ENCODE measurements at regions not wholly inside any gene's neighbourhood (a gene's known extent, or its start where the extent isn't known, plus 50 kb on each side); places are given as distances from the start of the nearest gene placed in this dataset.

- 0% methylated on average over 1 of the region's 1 CpG for WGBS (ENCODE audit: low lambda C conversion rate)
- CTCF ChIA-PET (ENCODE audit: low intra/inter-chr PET ratio, low total read pairs), result no interaction called here
- Histone ChIP-seq H4K20me1 (ENCODE audit: insufficient read depth, low read length) (no peaks in the 10 kb centered on the region), H3K9me3 (ENCODE audit: low read length) (no peaks in the 10 kb centered on the region; the same call in 1 of the 2 replicates), H2AFZ (ENCODE audit: low read length) (no peak overlapping the region), H3K4me3 (replicated peaks in 1 of 3; ENCODE audit: insufficient read depth in 1 of 3, low read depth in 2 of 3, low read length in 3 of 3) (no peak overlapping the region), H3K27me3 (ENCODE audit: control insufficient read depth in 1 of 2, insufficient read depth in 2 of 2, low read length in 2 of 2) (no peaks in the 10 kb centered on the region), H3K9ac (ENCODE audit: insufficient read depth, low read depth, low read length) (no peak overlapping the region), H3K4me2 (ENCODE audit: low read depth, low read length) (no peak overlapping the region), H3K36me3 (replicated peaks in 1 of 2; ENCODE audit: control insufficient read depth in 1 of 2, insufficient read depth in 2 of 2, low read length in 2 of 2) (no peaks in the 10 kb centered on the region), H3K4me1 (ENCODE audit: insufficient read depth, low read length) (no peaks in the 10 kb centered on the region), H3K79me2 (ENCODE audit: insufficient read depth, low read length) (no peaks in the 10 kb centered on the region), H3K27ac (ENCODE audit: extremely low read length, insufficient read depth, low read length) (no peak overlapping the region)
- in situ Hi-C loops (cut with HindIII; ENCODE audit: extremely low pct_ligation_motif_present, low pct_unique_long_range_greater_than_20kb) (no loop called here), intact Hi-C loops (cut with micrococcal nuclease; ENCODE audit: unreplicated experiment) (loop anchor here (5.0 kb wide), 1 partner anchor 1043 kb away; no protein-coding TSS in a partner anchor)
- DNase-seq (ENCODE audit: low spot score), result peak; percentile 23
- no peak for ATAC-seq
- no peak for FAIRE-seq
- BruUV-seq (replicated peaks), result no TSS peak
- TF ChIP-seq CSRNP2 (CRISPR knock-in tag; conservative IDR thresholded peaks at IDR 0.05; ENCODE audit: low read depth) (no peak), SMC3 (IDR thresholded peaks at IDR 0.05; ENCODE audit: low read length) (peak; percentile 49), PHB2 (IDR thresholded peaks at IDR 0.05; ENCODE audit: partially characterized antibody) (no peak), STAG1 (CRISPR knock-in tag; IDR thresholded peaks at IDR 0.05) (peak; percentile 43), CTCF (CRISPR knock-in tag; IDR thresholded peaks at IDR 0.05) (peak; percentile 45)
- POLR2A ChIA-PET, result no interaction called here
Measured at GRCh38 chr9:80175286-80176150, 603.8 kb downstream of the TLE4 start.
